ENCODE measurements at regions not wholly inside any gene's neighbourhood (a gene's known extent, or its start where the extent isn't known, plus 50 kb on each side); places are given as distances from the start of the nearest gene placed in this dataset.

DNA sequence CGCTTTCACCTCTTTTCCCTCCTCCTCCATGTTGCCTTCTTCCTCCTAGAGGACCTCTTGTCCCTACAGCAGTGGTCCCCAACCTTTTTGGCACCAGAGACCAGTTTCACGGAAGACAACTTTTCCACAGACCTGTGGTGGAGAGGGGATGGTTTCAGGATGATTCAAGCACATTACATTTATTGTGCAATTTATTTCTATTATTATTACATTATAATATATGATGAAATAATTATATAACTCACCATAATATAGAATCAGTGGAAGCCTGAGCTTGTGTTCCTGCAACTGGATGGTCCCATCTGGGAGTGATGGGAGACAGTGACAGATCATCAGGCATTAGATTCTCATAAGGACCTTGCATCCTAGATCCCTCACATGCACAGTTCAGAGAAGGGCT lies 152.2 kb upstream of the NCKAP5 start:
- TF ChIP-seq OSR1 (CRISPR knock-in tag; IDR thresholded peaks at IDR 0.05) (no peak), SNAI2 (CRISPR knock-in tag; IDR thresholded peaks at IDR 0.05) (no peak), ZNF565 (CRISPR knock-in tag; conservative IDR thresholded peaks at IDR 0.05; ENCODE audit: low read depth) (no peak), TCF4 (CRISPR knock-in tag; IDR thresholded peaks at IDR 0.05; ENCODE audit: borderline replicate concordance) (no peak), ZFP3 (CRISPR knock-in tag; IDR thresholded peaks at IDR 0.05) (no peak), TOX (CRISPR knock-in tag; IDR thresholded peaks at IDR 0.05; ENCODE audit: borderline replicate concordance) (no peak), ARNTL (CRISPR knock-in tag; IDR thresholded peaks at IDR 0.05; ENCODE audit: borderline replicate concordance, low read depth) (no peak), GLIS3 (CRISPR knock-in tag; IDR thresholded peaks at IDR 0.05) (no peak), ZNF8 (CRISPR knock-in tag; IDR thresholded peaks at IDR 0.05) (no peak)
- TF ChIP-seq, protein P1, sequence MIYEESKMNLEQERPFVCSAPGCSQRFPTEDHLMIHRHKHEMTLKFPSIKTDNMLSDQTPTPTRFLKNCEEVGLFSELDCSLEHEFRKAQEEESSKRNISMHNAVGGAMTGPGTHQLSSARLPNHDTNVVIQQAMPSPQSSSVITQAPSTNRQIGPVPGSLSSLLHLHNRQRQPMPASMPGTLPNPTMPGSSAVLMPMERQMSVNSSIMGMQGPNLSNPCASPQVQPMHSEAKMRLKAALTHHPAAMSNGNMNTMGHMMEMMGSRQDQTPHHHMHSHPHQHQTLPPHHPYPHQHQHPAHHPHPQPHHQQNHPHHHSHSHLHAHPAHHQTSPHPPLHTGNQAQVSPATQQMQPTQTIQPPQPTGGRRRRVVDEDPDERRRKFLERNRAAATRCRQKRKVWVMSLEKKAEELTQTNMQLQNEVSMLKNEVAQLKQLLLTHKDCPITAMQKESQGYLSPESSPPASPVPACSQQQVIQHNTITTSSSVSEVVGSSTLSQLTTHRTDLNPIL (CRISPR knock-in tag; IDR thresholded peaks at IDR 0.05; ENCODE audit: low read depth) = no peak
- TF ChIP-seq, protein P2, sequence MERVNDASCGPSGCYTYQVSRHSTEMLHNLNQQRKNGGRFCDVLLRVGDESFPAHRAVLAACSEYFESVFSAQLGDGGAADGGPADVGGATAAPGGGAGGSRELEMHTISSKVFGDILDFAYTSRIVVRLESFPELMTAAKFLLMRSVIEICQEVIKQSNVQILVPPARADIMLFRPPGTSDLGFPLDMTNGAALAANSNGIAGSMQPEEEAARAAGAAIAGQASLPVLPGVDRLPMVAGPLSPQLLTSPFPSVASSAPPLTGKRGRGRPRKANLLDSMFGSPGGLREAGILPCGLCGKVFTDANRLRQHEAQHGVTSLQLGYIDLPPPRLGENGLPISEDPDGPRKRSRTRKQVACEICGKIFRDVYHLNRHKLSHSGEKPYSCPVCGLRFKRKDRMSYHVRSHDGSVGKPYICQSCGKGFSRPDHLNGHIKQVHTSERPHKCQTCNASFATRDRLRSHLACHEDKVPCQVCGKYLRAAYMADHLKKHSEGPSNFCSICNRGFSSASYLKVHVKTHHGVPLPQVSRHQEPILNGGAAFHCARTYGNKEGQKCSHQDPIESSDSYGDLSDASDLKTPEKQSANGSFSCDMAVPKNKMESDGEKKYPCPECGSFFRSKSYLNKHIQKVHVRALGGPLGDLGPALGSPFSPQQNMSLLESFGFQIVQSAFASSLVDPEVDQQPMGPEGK (CRISPR knock-in tag; IDR thresholded peaks at IDR 0.05; ENCODE audit: borderline replicate concordance) = no peak
- TF ChIP-seq, protein P3, sequence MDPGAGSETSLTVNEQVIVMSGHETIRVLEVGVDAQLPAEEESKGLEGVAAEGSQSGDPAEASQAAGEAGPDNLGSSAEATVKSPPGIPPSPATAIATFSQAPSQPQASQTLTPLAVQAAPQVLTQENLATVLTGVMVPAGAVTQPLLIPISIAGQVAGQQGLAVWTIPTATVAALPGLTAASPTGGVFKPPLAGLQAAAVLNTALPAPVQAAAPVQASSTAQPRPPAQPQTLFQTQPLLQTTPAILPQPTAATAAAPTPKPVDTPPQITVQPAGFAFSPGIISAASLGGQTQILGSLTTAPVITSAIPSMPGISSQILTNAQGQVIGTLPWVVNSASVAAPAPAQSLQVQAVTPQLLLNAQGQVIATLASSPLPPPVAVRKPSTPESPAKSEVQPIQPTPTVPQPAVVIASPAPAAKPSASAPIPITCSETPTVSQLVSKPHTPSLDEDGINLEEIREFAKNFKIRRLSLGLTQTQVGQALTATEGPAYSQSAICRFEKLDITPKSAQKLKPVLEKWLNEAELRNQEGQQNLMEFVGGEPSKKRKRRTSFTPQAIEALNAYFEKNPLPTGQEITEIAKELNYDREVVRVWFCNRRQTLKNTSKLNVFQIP (CRISPR knock-in tag; IDR thresholded peaks at IDR 0.05; ENCODE audit: borderline replicate concordance, low read depth) = no peak

Data from SK-N-SH treated with all-trans-retinoic acid at 6 μM for 48 hours (cell line).